Choroid plexus epithelial cell (primary cell): ENCODE measurements at regions not wholly inside any gene's neighbourhood (a gene's known extent, or its start where the extent isn't known, plus 50 kb on each side); places are given as distances from the start of the nearest gene placed in this dataset.

ENCODE experiments used
- DNase-seq: peaks from one replicate; pipeline ENCODE4 v3.0.0-alpha.2; 2010; ENCODE audit warnings: low read depth
- H3K4me3 ChIP-seq: 2 replicates; pipeline ENCODE4 v1.5.1; 2011; ENCODE audit warnings: low read depth, mild to moderate bottlenecking, control low read depth, low read length, moderate library complexity
- TF ChIP-seq, protein P1 (sequence below): conservative IDR thresholded peaks from 2 replicates; pipeline ENCODE4 v1.5.1; 2011; ENCODE audit warnings: low read depth, mild to moderate bottlenecking, control low read depth, inconsistent platforms, low read length, moderate library complexity

GRCh38 chr5:170168797-170169196 is 63.1 kb downstream of the FOXI1 start:
- DNase-seq: no peak
- TF ChIP-seq, protein P1, sequence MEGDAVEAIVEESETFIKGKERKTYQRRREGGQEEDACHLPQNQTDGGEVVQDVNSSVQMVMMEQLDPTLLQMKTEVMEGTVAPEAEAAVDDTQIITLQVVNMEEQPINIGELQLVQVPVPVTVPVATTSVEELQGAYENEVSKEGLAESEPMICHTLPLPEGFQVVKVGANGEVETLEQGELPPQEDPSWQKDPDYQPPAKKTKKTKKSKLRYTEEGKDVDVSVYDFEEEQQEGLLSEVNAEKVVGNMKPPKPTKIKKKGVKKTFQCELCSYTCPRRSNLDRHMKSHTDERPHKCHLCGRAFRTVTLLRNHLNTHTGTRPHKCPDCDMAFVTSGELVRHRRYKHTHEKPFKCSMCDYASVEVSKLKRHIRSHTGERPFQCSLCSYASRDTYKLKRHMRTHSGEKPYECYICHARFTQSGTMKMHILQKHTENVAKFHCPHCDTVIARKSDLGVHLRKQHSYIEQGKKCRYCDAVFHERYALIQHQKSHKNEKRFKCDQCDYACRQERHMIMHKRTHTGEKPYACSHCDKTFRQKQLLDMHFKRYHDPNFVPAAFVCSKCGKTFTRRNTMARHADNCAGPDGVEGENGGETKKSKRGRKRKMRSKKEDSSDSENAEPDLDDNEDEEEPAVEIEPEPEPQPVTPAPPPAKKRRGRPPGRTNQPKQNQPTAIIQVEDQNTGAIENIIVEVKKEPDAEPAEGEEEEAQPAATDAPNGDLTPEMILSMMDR: no peak
- no peak overlapping the region for H3K4me3 ChIP-seq

DNA sequence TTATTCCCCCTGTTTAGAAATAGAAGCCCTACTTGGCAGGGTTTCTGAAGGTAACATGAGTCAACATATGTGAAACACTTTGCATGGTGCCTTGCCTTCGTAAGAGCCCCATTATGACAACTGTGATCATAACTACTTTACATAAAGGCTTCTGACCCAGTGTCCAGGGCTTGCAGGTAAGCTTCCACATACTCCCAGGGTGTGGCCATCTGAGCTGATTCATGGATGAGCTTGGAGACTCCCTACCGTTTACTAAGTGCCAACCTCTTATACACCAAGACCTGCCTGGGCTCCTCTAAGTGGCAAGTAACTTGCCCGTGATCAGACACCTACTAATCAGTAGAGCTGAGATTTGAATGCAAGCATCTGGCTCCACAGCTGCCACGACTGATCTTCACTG is 62.8 kb upstream of the C5orf58 start:
- TF ChIP-seq, protein P1: no peak
- no peak for DNase-seq
- no peak overlapping the region for H3K4me3 ChIP-seq

DNA sequence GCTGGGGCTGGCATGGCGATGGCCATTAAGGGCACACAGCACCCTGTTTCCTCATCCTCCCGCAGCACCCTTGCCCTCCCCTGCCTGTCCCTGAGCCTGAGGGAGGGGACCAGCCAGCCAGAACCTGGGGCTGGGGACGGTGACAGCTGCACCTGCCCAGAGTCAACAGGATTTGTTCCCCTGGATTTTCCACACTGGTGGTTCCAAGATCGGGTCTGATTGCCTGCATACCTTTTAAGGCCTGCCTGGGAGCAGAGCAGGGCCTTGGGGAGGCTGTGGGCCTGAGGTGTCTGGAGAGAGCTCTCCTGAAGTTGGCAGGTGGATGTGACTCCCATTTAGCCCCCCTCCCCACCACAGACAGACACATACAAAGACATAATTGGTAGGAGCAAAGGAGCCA is 61.0 kb upstream of the C5orf58 start:
- TF ChIP-seq, protein P1: no peak
- no peak for DNase-seq
- H3K4me3 ChIP-seq: no peak overlapping the region

DNA sequence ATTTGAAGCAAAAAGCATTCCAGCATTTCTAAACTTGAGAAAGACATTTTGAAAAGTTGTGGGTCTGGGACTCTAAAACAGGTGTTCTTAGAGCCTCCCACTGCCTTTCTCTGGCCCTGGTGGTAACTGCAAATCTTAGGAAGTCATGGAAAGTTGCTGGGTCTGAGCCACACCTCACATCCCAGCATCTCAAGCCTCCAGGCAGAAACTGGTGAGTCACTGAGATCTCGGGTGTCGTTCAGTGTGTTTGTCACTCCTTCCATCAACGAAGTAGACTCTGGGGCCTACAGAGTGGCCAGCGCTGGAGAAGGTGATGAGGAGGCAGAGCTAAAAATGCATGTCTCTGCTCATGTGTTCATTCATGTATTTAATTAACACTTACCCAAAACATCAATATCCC is 59.6 kb upstream of the C5orf58 start:
- DNase-seq: peak; percentile 4

GRCh38 chr5:170173647-170174046 is 59.1 kb upstream of the C5orf58 start:
- TF ChIP-seq, protein P1: no peak
- no peak for DNase-seq
- no peak overlapping the region for H3K4me3 ChIP-seq

More for the DNA sequence above, 59.6 kb upstream of the C5orf58 start:
- no peak overlapping the region for H3K4me3 ChIP-seq
- TF ChIP-seq, protein P1: no peak

- DNase-seq: no peak
- TF ChIP-seq, protein P1: no peak
- H3K4me3 ChIP-seq: no peak overlapping the region
Measured at GRCh38 chr5:170176916-170177315, 55.9 kb upstream of the C5orf58 start.

DNA sequence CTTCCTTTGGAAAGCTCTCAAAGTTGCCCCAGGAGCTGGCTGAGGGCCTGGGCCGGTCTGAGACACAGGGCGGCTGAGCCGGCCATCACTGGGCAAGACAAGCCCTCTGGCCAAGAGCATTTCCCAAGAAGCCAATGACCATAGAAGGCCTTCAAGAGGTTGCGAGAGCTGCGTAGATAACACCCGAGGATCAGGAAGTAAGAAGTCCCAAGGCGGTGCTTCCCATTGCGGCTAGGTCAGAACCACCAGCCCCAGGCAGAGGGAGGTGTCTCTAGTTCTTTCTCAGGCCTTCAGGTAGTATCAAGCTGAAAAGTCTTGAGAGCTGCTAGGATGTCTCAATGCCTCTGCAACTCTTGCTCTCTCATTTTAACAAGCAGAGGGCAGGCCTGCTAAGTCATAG is 54.0 kb upstream of the C5orf58 start:
- no peak overlapping the region for H3K4me3 ChIP-seq
- TF ChIP-seq, protein P1: no peak
- DNase-seq: no peak
